ENCODE measurements at regions not wholly inside any gene's neighbourhood (a gene's known extent, or its start where the extent isn't known, plus 50 kb on each side); places are given as distances from the start of the nearest gene placed in this dataset.
"Not testable (repeated sequence)": the region's sequence is repeated elsewhere in the genome, so short reads cannot be mapped to it uniquely, and the experiment has no call there.

GRCh38 chr7:131653418-131654248 is 97.2 kb upstream of the PODXL start:
- intact Hi-C loops (cut with micrococcal nuclease) = loop anchor here (1.0 to 5.0 kb wide), 3 partner anchors 46 to 145 kb away; no protein-coding TSS in a partner anchor

GRCh38 chr7:131652934-131653333 is 96.5 kb upstream of the PODXL start:
- intact Hi-C loops (cut with micrococcal nuclease) = loop anchor here (5.0 kb wide), 1 partner anchor 46 kb away; no protein-coding TSS in a partner anchor

- intact Hi-C loops (cut with micrococcal nuclease) = loop anchor here (5.0 kb wide), 1 partner anchor 45 kb away; no protein-coding TSS in a partner anchor
Observed at GRCh38 chr7:131652194-131652593, 95.8 kb upstream of the PODXL start.

GRCh38 chr7:131649879-131650278 is 93.5 kb upstream of the PODXL start:
- intact Hi-C loops (cut with micrococcal nuclease) = loop anchor here (5.0 kb wide), 1 partner anchor 43 kb away; no protein-coding TSS in a partner anchor

- intact Hi-C loops (cut with micrococcal nuclease) = no loop called here
Observed at GRCh38 chr7:131649003-131649541, 92.6 kb upstream of the PODXL start.

- intact Hi-C loops (cut with micrococcal nuclease) = no loop called here
Observed at GRCh38 chr7:131648491-131648890, 92.1 kb upstream of the PODXL start.

GRCh38 chr7:131646203-131646602 is 89.8 kb upstream of the PODXL start:
- intact Hi-C loops (cut with micrococcal nuclease) = no loop called here

- intact Hi-C loops (cut with micrococcal nuclease) = no loop called here
Observed at GRCh38 chr7:131642429-131642828, 86.0 kb upstream of the PODXL start.

GRCh38 chr7:131640686-131641085 is 84.3 kb upstream of the PODXL start:
- intact Hi-C loops (cut with micrococcal nuclease) = no loop called here

- intact Hi-C loops (cut with micrococcal nuclease) = no loop called here
Observed at GRCh38 chr7:131638641-131639430, 82.4 kb upstream of the PODXL start.

- intact Hi-C loops (cut with micrococcal nuclease) = no loop called here
Observed at GRCh38 chr7:131637859-131638258, 81.4 kb upstream of the PODXL start.

- intact Hi-C loops (cut with micrococcal nuclease) = no loop called here
Observed at GRCh38 chr7:131636092-131636491, 79.7 kb upstream of the PODXL start.

GRCh38 chr7:131634197-131634596 is 77.8 kb upstream of the PODXL start:
- intact Hi-C loops (cut with micrococcal nuclease) = not testable (repeated sequence)

- intact Hi-C loops (cut with micrococcal nuclease) = no loop called here
Observed at GRCh38 chr7:131633342-131633843, 77.0 kb upstream of the PODXL start.

- intact Hi-C loops (cut with micrococcal nuclease) = no loop called here
Observed at GRCh38 chr7:131630427-131630826, 74.0 kb upstream of the PODXL start.

- intact Hi-C loops (cut with micrococcal nuclease) = no loop called here
Observed at GRCh38 chr7:131629217-131629882, 72.9 kb upstream of the PODXL start.

- intact Hi-C loops (cut with micrococcal nuclease) = no loop called here
Observed at GRCh38 chr7:131628634-131629033, 72.2 kb upstream of the PODXL start.

- intact Hi-C loops (cut with micrococcal nuclease) = no loop called here
Observed at GRCh38 chr7:131627735-131628190, 71.3 kb upstream of the PODXL start.

GRCh38 chr7:131626643-131627042 is 70.2 kb upstream of the PODXL start:
- intact Hi-C loops (cut with micrococcal nuclease) = no loop called here

GRCh38 chr7:131625817-131626372 is 69.5 kb upstream of the PODXL start:
- intact Hi-C loops (cut with micrococcal nuclease) = no loop called here

GRCh38 chr7:131625345-131625744 is 68.9 kb upstream of the PODXL start:
- intact Hi-C loops (cut with micrococcal nuclease) = not testable (repeated sequence)

All from T-helper 2 cell treated with Interferon-gamma antibody and Interleukin-4, amounts not matched to agents 100 ng/mL and 5 ng/mL, for 36 hours (primary cell).